Spleen (tissue), 11 donors: ENCODE measurements at regions not wholly inside any gene's neighbourhood (a gene's known extent, or its start where the extent isn't known, plus 50 kb on each side); places are given as distances from the start of the nearest gene placed in this dataset.

Experiments used
- DNase-seq: peaks from one replicate; pipeline ENCODE4 v3.0.0-alpha.2; 2020
- H3K27ac ChIP-seq, 8 donors: fragments of 200-600 bp; sonication (generic) in 7 of 8; 1 replicate in 4 of 8; 2 replicates in 4 of 8; pipeline versions ENCODE4 v1.5.0 to v1.8.0; 2016 to 2021; ENCODE audit warnings: inconsistent platforms in 4 of 8, mild to moderate bottlenecking in 4 of 8, moderate library complexity in 1 of 8
- H3K27me3 ChIP-seq, 7 donors: fragments of 200-600 bp; sonication (generic) in 6 of 7; replicated peaks in 1 of 7; 1 replicate in 4 of 7; 2 replicates in 3 of 7; pipeline versions ENCODE4 v1.5.0 to v1.8.0; 2016 to 2021; ENCODE audit warnings: inconsistent platforms in 3 of 7, mild to moderate bottlenecking in 1 of 7
- H3K36me3 ChIP-seq, 6 donors: fragments of 200-600 bp; sonication (generic) in 5 of 6; 1 replicate in 4 of 6; 2 replicates in 2 of 6; pipeline versions ENCODE4 v1.5.0 to v1.8.0; 2016 to 2021; ENCODE audit warnings: inconsistent platforms in 2 of 6
- H3K4me1 ChIP-seq, 6 donors: fragments of 200-600 bp; sonication (generic) in 5 of 6; 1 replicate in 3 of 6; 2 replicates in 3 of 6; pipeline versions ENCODE4 v1.5.0 to v1.8.0; 2016 to 2021; ENCODE audit warnings: inconsistent platforms in 3 of 6
- H3K4me3 ChIP-seq, 8 donors: fragments of 200-600 bp; sonication (generic) in 7 of 8; 1 replicate in 4 of 8; 2 replicates in 4 of 8; pipeline versions ENCODE4 v1.5.0 to v1.8.0; 2016 to 2021; ENCODE audit warnings: inconsistent platforms in 4 of 8, mild to moderate bottlenecking in 4 of 8, moderate library complexity in 2 of 8
- H3K9me3 ChIP-seq, 8 donors: fragments of 200-600 bp; sonication (generic) in 7 of 8; 1 replicate in 4 of 8; 2 replicates in 4 of 8; pipeline versions ENCODE4 v1.5.0 to v1.8.0; 2016 to 2021; ENCODE audit warnings: inconsistent platforms in 4 of 8
- POLR2A ChIP-seq, 3 donors: fragments of 450-650 bp; IDR thresholded peaks; one replicate each; pipeline ENCODE4 v1.5.1; 2017; ENCODE audit warnings: antibody characterized with exemption in 3 of 3, mild to moderate bottlenecking in 1 of 3
- POLR2AphosphoS5 ChIP-seq, 3 donors: sonication (generic); formaldehyde crosslinking; IDR thresholded peaks; one replicate each; pipeline ENCODE4 v1.5.1; 2017; ENCODE audit warnings: antibody characterized with exemption in 3 of 3
- WGBS, 5 donors: extraction: QIAGEN DNeasy Blood & Tissue Kit in 3 of 5; methylation state at CpG; one replicate each; pipeline versions ENCODE4 v1.1.5 to v1.1.7; 2013 to 2018; 5-methylcytosine and 5-hydroxymethylcytosine counted together
- intact Hi-C: fragments of 100-400 bp; cut with DNase I; formaldehyde crosslinking; loops from one replicate; pipeline ENCODE4 v1.15.0; 2023; ENCODE audit warnings: low total_unique reads
- TF ChIP-seq, protein P1 (sequence below), 11 experiments: fragments of 200-600 bp in 7 of 11; fragments of 450-650 bp in 4 of 11; sonication (generic) in 4 of 11; IDR thresholded peaks in 8 of 11; conservative IDR thresholded peaks in 3 of 11; 1 replicate in 7 of 11; 2 replicates in 4 of 11; pipeline versions ENCODE4 v1.4.0 to v1.8.0; 2016 to 2021; ENCODE audit warnings: antibody characterized with exemption in 11 of 11, inconsistent platforms in 4 of 11, mild to moderate bottlenecking in 1 of 11
- donor health status: healthy with polysubstance abuse.
- donor health status: DM: no; HTN: no; CAD: no; lungs with moderate emphysema.
- donor health status: DM: no; HTN: no; CAD: no.
- donor health status: Bipolar disorder and iron deficiency.
- donor health status: healthy.
- donor health status: DM: no; HTN: no; CAD: no.
- donor health status: DM: yes; HTN: yes; CAD: no.

DNA sequence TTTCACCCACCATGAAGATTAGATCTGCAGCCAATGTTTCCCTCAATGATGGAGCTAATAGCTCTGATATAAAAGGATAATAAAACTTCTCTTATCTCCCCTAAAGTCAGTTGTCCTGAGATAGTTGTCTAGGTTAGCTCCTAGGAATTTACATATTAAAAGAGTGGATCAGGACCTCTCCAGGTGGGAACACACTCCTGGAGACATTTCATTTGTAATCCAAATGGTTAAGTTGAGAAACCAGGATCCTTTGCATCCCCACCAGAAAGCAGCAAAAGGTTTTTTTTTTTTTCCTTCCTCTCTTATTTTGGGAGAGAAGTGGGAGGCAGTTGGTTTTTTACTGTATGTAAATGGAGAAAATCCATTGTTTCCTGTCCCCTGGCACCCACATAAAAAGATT is 182.5 kb upstream of the FBXL17 start:
- Histone ChIP-seq H3K4me3 (no peak overlapping the region), H3K9me3 (no peaks in the 10 kb centered on the region)
- intact Hi-C loops: no loop called here

DNA sequence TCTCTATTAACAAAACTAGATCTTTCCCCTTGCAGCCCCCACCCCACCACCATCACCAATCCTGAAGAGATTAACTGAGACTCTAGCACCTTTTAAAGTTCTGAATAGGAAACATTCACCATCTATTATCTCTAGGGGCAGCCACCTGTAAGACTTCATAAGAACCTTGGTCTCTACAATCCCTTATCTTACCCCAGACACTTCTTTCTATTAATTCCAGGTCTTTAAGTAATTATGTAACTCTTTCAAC is 180.2 kb upstream of the FBXL17 start:
- intact Hi-C loops: no loop called here
- H3K27me3 ChIP-seq: peaks cover 0 to 1% (median 0%) of the 10 kb centered on the region in 7 donors
- TF ChIP-seq, protein P1, sequence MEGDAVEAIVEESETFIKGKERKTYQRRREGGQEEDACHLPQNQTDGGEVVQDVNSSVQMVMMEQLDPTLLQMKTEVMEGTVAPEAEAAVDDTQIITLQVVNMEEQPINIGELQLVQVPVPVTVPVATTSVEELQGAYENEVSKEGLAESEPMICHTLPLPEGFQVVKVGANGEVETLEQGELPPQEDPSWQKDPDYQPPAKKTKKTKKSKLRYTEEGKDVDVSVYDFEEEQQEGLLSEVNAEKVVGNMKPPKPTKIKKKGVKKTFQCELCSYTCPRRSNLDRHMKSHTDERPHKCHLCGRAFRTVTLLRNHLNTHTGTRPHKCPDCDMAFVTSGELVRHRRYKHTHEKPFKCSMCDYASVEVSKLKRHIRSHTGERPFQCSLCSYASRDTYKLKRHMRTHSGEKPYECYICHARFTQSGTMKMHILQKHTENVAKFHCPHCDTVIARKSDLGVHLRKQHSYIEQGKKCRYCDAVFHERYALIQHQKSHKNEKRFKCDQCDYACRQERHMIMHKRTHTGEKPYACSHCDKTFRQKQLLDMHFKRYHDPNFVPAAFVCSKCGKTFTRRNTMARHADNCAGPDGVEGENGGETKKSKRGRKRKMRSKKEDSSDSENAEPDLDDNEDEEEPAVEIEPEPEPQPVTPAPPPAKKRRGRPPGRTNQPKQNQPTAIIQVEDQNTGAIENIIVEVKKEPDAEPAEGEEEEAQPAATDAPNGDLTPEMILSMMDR (IDR thresholded peaks at IDR 0.05 in 8 of 11, conservative IDR thresholded peaks at IDR 0.05 in 3 of 11): no peak
- TF ChIP-seq POLR2A (IDR thresholded peaks at IDR 0.05): no peak
- no peaks in the 10 kb centered on the region for H3K36me3 ChIP-seq
- H3K4me1 ChIP-seq: no peaks in the 10 kb centered on the region
- no peak overlapping the region for H3K27ac ChIP-seq
- no peak overlapping the region for H3K4me3 ChIP-seq
- no peak for DNase-seq
- H3K9me3 ChIP-seq: no peaks in the 10 kb centered on the region

More for the DNA sequence above, 182.5 kb upstream of the FBXL17 start:
- TF ChIP-seq, protein P1 (IDR thresholded peaks at IDR 0.05 in 8 of 11, conservative IDR thresholded peaks at IDR 0.05 in 3 of 11): no peak
- TF ChIP-seq POLR2A (IDR thresholded peaks at IDR 0.05): no peak
- no peak for TF ChIP-seq POLR2AphosphoS5 (IDR thresholded peaks at IDR 0.05)
- Histone ChIP-seq H3K4me1 (no peaks in the 10 kb centered on the region), H3K36me3 (no peaks in the 10 kb centered on the region), H3K27ac (no peak overlapping the region), H3K27me3 (peaks cover 0 to 3% (median 0%) of the 10 kb centered on the region in 7 donors)
- no peak for DNase-seq

DNA sequence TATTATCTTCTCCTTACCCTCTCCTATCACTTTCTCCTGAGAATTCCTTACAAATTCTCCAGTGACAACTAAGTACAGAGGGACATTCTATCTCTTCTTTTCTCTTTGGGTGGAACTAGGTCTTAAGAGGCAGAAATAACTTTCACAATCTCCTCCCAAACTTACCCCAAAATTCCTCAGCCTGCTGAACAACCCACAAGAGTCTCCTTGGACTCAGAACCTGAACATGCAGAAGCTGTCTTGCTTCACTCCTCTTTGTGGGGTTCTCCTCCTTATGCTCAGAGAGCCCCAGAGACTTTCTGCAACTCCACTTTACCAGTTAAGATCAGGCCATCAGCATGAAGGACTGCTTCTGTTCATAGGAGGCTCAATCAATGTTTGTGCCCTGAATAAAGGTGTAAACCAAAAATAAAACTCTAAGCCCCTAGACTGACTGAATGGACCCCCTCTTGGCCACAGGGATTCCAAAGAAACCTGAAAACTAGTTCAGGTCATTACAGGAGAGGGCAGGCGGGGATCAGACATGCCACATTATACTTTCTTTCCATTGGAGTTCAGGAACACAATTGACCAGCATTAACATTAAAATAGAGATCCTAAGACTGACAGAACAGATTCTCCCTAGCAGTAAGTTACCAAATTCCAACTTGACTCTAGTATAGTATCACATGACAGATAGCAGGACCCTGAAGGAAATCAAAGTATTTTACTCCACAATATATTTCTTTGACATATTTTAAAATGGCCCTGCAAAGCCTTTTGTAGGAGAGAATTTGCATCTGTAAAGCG is 179.7 kb upstream of the FBXL17 start:
- Histone ChIP-seq H3K4me1 (no peaks in the 10 kb centered on the region), H3K4me3 (no peak overlapping the region)
- DNase-seq: no peak

DNA sequence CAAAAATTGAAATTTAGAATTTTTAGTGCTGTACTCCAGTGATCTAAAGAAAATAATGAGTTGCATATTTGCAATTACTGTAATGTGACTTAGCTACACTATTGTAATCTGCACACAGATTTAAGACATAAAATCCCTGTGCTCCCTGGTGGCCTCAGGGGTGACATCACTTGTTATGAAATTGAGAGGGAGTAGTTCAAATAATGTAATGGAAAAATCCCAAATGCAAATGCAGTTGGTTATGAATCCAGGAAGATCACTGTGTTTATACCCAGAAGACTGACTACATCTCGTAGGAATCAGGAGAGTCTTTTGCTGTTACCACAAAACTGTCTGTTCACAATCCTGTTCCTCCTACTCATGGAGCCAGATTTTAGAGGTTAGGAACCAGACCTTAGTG is 178.7 kb upstream of the FBXL17 start:
- no peaks in the 10 kb centered on the region for H3K36me3 ChIP-seq
- H3K27me3 ChIP-seq: no peaks in the 10 kb centered on the region
- no peak overlapping the region for H3K4me3 ChIP-seq
- intact Hi-C loops: no loop called here
- 68 to 81% (median 72%) methylated on average over 1 of the region's 1 CpG for WGBS, 5 donors
- no peaks in the 10 kb centered on the region for H3K4me1 ChIP-seq
- no peak overlapping the region for H3K27ac ChIP-seq
- no peak for DNase-seq
- no peaks in the 10 kb centered on the region for H3K9me3 ChIP-seq
- TF ChIP-seq POLR2A (IDR thresholded peaks at IDR 0.05) (no peak), POLR2AphosphoS5 (IDR thresholded peaks at IDR 0.05) (no peak)
- TF ChIP-seq, protein P1 (IDR thresholded peaks at IDR 0.05 in 8 of 11, conservative IDR thresholded peaks at IDR 0.05 in 3 of 11): no peak

More for the DNA sequence above, 179.7 kb upstream of the FBXL17 start:
- 85 to 93% (median 91%) methylated on average over 2 of the region's 2 CpGs for WGBS, 5 donors
- Histone ChIP-seq H3K27ac (no peak overlapping the region), H3K27me3 (no peaks in the 10 kb centered on the region), H3K36me3 (no peaks in the 10 kb centered on the region), H3K9me3 (no peaks in the 10 kb centered on the region)
- TF ChIP-seq POLR2AphosphoS5 (IDR thresholded peaks at IDR 0.05) (no peak), POLR2A (IDR thresholded peaks at IDR 0.05) (no peak)
- TF ChIP-seq, protein P1 (IDR thresholded peaks at IDR 0.05 in 8 of 11, conservative IDR thresholded peaks at IDR 0.05 in 3 of 11): no peak
- intact Hi-C loops: no loop called here
